ENCODE measurements at regions not wholly inside any gene's neighbourhood (a gene's known extent, or its start where the extent isn't known, plus 50 kb on each side); places are given as distances from the start of the nearest gene placed in this dataset.
"Not testable (repeated sequence)": the region's sequence is repeated elsewhere in the genome, so short reads cannot be mapped to it uniquely, and the experiment has no call there.

GRCh38 chr2:4762951-4763376 lies 929.2 kb upstream of the SOX11 start:
- DNase-seq = peak; percentile 48

- no peak for DNase-seq
These were observed 926.2 kb upstream of the SOX11 start for GRCh38 chr2:4765787-4766530.

- DNase-seq = no peak
These were observed 916.5 kb upstream of the SOX11 start for GRCh38 chr2:4775668-4776067.

- DNase-seq = no peak
These were observed 911.5 kb upstream of the SOX11 start for GRCh38 chr2:4780679-4781078.

GRCh38 chr2:4782647-4783046 lies 909.5 kb upstream of the SOX11 start:
- no peak for DNase-seq

GRCh38 chr2:4791488-4791887 lies 900.7 kb upstream of the SOX11 start:
- DNase-seq = no peak

- no peak for DNase-seq
These were observed 900.1 kb upstream of the SOX11 start for GRCh38 chr2:4792126-4792525.

- DNase-seq = no peak
These were observed 888.8 kb upstream of the SOX11 start for GRCh38 chr2:4803396-4803795.

GRCh38 chr2:4814137-4814536 lies 878.0 kb upstream of the SOX11 start:
- not testable (repeated sequence) for DNase-seq

GRCh38 chr2:4827836-4828235 lies 864.3 kb upstream of the SOX11 start:
- no peak for DNase-seq

- no peak for DNase-seq
These were observed 863.4 kb upstream of the SOX11 start for GRCh38 chr2:4828682-4829374.

GRCh38 chr2:4831751-4832150 lies 860.4 kb upstream of the SOX11 start:
- no peak for DNase-seq

- no peak for DNase-seq
These were observed 859.5 kb upstream of the SOX11 start for GRCh38 chr2:4832642-4833041.

- no peak for DNase-seq
These were observed 853.6 kb upstream of the SOX11 start for GRCh38 chr2:4838626-4839025.

- DNase-seq = no peak
These were observed 851.4 kb upstream of the SOX11 start for GRCh38 chr2:4840791-4841190.

- no peak for DNase-seq
These were observed 847.3 kb upstream of the SOX11 start for GRCh38 chr2:4844881-4845280.

GRCh38 chr2:4862031-4862430 lies 830.2 kb upstream of the SOX11 start:
- no peak for DNase-seq

- no peak for DNase-seq
These were observed 826.0 kb upstream of the SOX11 start for GRCh38 chr2:4866198-4866597.

- no peak for DNase-seq
These were observed 823.7 kb upstream of the SOX11 start for GRCh38 chr2:4868466-4868865.

- no peak for DNase-seq
These were observed 823.0 kb upstream of the SOX11 start for GRCh38 chr2:4869154-4869553.

- DNase-seq = no peak
These were observed 818.8 kb upstream of the SOX11 start for GRCh38 chr2:4873364-4873763.

- DNase-seq = no peak
These were observed 818.1 kb upstream of the SOX11 start for GRCh38 chr2:4873876-4874593.

GRCh38 chr2:4882421-4882820 lies 809.8 kb upstream of the SOX11 start:
- no peak for DNase-seq

GRCh38 chr2:4882941-4883340 lies 809.2 kb upstream of the SOX11 start:
- DNase-seq = no peak
